ENCODE measurements at regions not wholly inside any gene's neighbourhood (a gene's known extent, or its start where the extent isn't known, plus 50 kb on each side); places are given as distances from the start of the nearest gene placed in this dataset.
"Not testable (repeated sequence)": the region's sequence is repeated elsewhere in the genome, so short reads cannot be mapped to it uniquely, and the experiment has no call there.

DNA sequence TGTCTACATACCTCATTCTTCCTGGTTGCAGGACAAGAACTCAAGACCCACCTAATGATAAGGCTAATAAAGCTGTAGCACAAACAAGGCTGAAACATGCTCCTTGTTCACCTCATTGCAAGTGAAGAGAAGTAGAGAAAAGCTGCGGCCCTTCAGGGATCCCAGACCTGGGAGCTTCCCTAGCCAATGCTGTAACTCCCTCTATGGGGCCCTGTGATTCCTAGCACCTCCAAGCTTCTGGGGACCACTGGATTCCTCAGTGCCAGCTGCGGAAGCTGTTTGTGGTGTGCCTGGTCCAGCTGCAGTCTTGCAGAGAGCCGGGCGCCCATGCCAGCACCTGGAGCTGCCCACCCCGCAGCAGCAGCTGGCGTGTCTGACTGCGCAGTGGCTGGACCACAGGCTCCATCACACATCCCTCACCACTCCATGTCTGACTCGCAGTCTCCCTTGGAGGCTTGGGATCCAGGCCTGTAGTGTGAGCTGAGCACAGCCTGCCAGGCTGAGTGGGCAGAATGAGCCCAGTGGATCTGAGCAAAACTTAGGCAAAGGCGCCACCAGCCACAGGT lies 737.2 kb upstream of the GJE1 start:
- DNase-seq (no peak), ATAC-seq (no peak)
- Mint-ChIP-seq H3K4me1 (peaks cover 2% of the 10 kb centered on the region), H3K27me3 (peaks cover 15% of the 10 kb centered on the region), H3K4me3 (no peak overlapping the region), H3K27ac (no peak overlapping the region), H3K36me3 (ENCODE audit: low read depth) (no peaks in the 10 kb centered on the region)
- H3K9me3 ChIP-seq (ENCODE audit: control insufficient read depth, low read length, poor library complexity, severe bottlenecking) = no peaks in the 10 kb centered on the region

DNA sequence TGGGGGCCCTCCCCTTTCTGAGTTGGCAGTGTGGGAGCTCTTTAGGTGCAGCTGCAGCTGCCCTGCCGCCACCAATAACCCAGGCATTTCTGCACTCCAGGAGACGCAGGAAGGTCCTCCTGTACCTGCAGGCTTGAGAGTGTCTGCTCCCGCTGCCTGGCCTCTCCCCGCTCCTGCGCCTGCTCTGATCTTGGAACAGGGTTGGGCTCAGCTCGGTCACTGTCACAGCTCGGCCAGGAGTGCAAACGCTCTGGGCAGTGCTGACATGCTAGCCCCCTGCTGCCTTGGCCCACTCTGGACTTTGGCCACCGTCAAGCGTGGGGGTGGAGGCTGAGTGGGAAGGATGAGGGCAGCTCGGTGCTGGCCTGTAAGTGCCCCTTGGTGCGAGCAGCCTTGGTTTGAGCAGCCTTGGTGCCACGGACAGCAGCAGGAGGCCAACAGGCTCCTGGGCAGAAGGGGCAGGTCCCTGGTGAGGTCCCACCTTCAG lies 738.1 kb upstream of the GJE1 start:
- Mint-ChIP-seq H3K4me3 (no peak overlapping the region), H3K36me3 (ENCODE audit: low read depth) (no peaks in the 10 kb centered on the region), H3K27me3 (peaks cover 15% of the 10 kb centered on the region), H3K27ac (no peak overlapping the region), H3K4me1 (peaks cover 2% of the 10 kb centered on the region)
- DNase-seq (no peak), ATAC-seq (no peak)
- no peaks in the 10 kb centered on the region for H3K9me3 ChIP-seq (ENCODE audit: control insufficient read depth, low read length, poor library complexity, severe bottlenecking)

DNA sequence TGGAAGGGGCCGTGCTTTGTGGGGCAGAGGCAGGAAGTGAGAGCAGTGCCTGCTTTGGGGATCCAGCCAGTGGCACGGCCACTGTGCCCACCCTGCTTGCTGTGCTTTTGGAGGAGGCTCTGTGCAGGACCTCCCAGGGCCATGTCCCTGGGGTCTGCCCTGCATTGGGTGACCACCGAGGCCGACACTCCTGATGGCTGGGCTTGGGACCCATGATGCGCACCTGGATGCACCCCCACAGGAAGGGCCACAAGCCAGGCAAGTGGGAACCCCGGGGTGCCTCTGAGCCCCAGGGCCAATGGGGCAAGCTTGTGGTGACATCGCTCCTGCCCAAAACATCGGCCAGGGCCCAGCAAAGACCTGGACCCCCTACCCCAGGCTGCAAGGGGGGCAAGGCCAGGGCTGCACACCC lies 738.6 kb upstream of the GJE1 start:
- Mint-ChIP-seq H3K4me1 (peaks cover 2% of the 10 kb centered on the region), H3K4me3 (no peak overlapping the region), H3K27me3 (peaks cover 13% of the 10 kb centered on the region), H3K36me3 (ENCODE audit: low read depth) (no peaks in the 10 kb centered on the region), H3K27ac (no peak overlapping the region)
- ATAC-seq (no peak), DNase-seq (no peak)
- no peaks in the 10 kb centered on the region for H3K9me3 ChIP-seq (ENCODE audit: control insufficient read depth, low read length, poor library complexity, severe bottlenecking)

DNA sequence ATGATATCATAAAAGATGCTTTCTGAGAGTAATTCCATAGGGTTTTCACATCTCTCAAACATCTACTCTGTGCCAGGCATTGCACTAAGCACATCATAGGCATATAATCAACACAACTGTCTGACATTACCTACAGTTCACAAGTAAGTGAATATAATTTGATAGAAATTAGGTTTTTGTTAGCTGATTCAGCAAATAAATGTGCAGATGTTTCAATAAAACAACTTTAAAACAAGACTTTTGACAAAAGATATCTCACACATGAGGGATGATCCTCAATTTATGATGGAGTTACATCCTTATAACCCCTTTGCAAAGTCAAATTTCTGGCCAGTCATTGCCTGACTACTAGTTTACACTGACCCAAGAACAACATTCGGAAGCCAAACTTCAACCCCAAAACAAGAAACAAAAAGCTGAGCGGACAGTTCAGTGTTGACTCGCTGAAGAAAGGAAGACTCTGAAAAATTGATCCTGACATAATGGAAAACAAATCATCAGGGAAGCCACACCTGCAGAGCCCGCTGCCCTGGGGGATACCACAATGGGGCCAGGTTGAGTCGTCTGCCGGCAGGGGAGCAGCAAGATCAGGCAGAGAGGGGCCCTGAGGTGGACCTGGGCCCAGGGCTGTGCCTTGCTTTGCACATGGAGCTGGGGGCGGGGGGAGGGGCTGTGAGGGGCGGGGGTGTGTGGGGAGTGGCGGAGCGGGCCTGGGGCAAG lies 739.2 kb upstream of the GJE1 start:
- Mint-ChIP-seq H3K36me3 (ENCODE audit: low read depth) (no peaks in the 10 kb centered on the region), H3K4me1 (peaks cover 2% of the 10 kb centered on the region), H3K27me3 (peaks cover 10% of the 10 kb centered on the region), H3K27ac (no peak overlapping the region), H3K4me3 (no peak overlapping the region)
- DNase-seq (no peak), ATAC-seq (no peak)
- no peaks in the 10 kb centered on the region for H3K9me3 ChIP-seq (ENCODE audit: control insufficient read depth, low read length, poor library complexity, severe bottlenecking)

DNA sequence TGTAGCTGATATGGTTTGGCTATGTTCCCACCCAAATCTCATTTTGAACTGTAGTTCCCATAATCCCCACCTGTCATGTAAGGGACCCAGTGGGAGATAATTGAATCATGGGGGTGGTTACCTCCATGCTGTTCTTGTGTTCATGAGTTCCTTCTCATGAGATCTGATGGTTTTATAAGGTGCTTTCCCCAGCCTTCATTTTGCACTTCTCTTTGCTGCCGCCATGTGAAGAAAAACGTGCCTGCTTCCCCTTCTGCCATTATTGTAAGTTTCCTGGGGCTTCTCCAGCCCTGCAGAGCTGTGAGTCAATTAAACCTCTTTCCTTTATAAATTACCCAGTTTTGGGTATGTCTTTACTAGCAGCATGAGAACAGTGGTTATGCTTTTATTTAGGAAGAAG lies 741.6 kb upstream of the GJE1 start:
- not testable (repeated sequence) for H3K4me3 Mint-ChIP-seq; H3K9me3 ChIP-seq (ENCODE audit: control insufficient read depth, low read length, poor library complexity, severe bottlenecking); H3K36me3 Mint-ChIP-seq (ENCODE audit: low read depth); H3K4me1 Mint-ChIP-seq; DNase-seq; H3K27me3 Mint-ChIP-seq; ATAC-seq; H3K27ac Mint-ChIP-seq

DNA sequence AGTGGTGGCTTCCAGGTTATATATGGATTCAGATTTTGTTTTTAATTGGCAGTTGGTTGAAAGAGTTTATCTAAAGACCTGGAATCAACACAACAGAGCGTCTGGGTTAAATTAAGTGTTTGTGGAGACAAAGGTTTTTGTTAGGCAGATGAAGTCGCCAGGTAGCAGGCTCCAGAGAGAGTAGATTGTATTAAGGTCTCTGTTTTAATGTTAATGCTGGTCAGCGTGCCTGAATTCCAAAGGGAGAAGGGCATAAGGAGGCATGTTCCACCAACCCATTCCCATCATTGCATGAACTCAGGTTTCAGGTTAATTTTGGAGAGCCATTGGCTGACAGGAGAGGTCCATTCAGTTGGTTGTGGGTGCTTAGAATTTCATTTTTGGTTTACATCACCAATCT lies 744.1 kb upstream of the GJE1 start:
- no peaks in the 10 kb centered on the region for H3K9me3 ChIP-seq (ENCODE audit: control insufficient read depth, low read length, poor library complexity, severe bottlenecking)
- no peak overlapping the region for H3K4me3 Mint-ChIP-seq
- H3K27me3 Mint-ChIP-seq = no peaks in the 10 kb centered on the region

DNA sequence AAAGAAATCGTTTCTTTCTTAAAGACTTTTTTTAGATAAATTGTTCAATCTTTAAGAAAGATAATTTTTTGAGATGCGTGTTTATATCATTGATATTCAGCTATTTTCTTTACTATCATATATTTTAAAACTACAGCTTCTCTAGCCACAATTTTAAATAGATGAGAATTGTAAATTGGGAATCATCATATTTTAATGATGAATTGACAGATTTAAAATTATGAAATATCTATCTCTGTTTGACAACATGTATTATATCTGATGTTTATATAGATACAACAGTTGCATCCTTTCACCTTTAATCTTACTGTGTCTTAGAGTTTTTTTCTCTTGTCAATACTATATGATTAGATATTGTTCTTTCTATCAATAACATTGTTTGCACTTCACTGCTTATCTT lies 762.3 kb upstream of the GJE1 start:
- Mint-ChIP-seq H3K27me3 (no peaks in the 10 kb centered on the region), H3K4me3 (no peak overlapping the region), H3K4me1 (no peaks in the 10 kb centered on the region), H3K36me3 (ENCODE audit: low read depth) (peaks cover 4% of the 10 kb centered on the region), H3K27ac (no peak overlapping the region)
- ATAC-seq = no peak
- no peak for DNase-seq
- H3K9me3 ChIP-seq (ENCODE audit: control insufficient read depth, low read length, poor library complexity, severe bottlenecking) = no peaks in the 10 kb centered on the region

More for the DNA sequence above, 744.1 kb upstream of the GJE1 start:
- Mint-ChIP-seq H3K27ac (no peak overlapping the region), H3K4me1 (peaks cover 2% of the 10 kb centered on the region), H3K36me3 (ENCODE audit: low read depth) (no peaks in the 10 kb centered on the region)
- ATAC-seq (no peak), DNase-seq (no peak)

DNA sequence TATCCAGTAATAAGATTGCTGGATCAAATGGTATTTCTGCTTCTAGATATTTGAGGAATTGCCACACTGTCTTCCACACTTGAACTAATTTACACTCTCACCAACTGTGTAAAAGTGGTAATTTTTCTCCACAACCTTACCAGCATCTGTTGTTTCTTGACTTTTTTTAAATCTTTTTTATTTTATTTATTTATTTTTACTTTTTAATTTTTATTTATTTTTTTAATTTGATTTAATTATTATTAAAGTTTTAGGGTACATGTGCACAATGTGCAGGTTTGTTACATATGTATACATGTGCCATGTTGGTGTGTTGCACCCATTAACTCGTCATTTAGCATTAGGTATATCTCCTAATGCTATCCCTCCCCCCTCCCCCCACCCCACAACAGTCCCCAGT lies 765.9 kb upstream of the GJE1 start:
- not testable (repeated sequence) for DNase-seq; ATAC-seq; H3K27me3 Mint-ChIP-seq; H3K36me3 Mint-ChIP-seq (ENCODE audit: low read depth); H3K27ac Mint-ChIP-seq; H3K9me3 ChIP-seq (ENCODE audit: control insufficient read depth, low read length, poor library complexity, severe bottlenecking); H3K4me1 Mint-ChIP-seq; H3K4me3 Mint-ChIP-seq

DNA sequence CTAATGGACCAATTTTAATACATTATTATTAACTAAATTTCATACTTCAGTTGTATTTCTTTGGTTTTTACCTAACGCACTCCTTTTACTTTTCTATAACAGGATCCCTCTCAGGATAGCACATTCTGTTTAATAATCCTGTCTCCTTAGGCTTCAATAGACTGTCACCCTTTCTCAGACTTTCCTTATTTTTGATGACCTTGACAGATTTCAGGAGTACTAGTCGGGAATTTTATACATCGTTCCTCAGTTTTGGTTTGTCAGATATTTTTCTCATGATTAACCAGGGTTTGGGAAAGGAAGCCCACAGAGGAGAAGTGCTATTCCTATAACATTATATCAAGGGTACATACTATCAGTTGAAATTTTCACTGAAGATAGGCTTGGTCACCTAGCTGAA lies 768.0 kb upstream of the GJE1 start:
- no peak overlapping the region for H3K4me3 Mint-ChIP-seq
- H3K27me3 Mint-ChIP-seq = no peaks in the 10 kb centered on the region
- ATAC-seq (no peak), DNase-seq (no peak)
- peaks cover 8% of the 10 kb centered on the region for H3K4me1 Mint-ChIP-seq
- no peaks in the 10 kb centered on the region for H3K9me3 ChIP-seq (ENCODE audit: control insufficient read depth, low read length, poor library complexity, severe bottlenecking)
- no peaks in the 10 kb centered on the region for H3K36me3 Mint-ChIP-seq (ENCODE audit: low read depth)
- H3K27ac Mint-ChIP-seq = no peak overlapping the region

DNA sequence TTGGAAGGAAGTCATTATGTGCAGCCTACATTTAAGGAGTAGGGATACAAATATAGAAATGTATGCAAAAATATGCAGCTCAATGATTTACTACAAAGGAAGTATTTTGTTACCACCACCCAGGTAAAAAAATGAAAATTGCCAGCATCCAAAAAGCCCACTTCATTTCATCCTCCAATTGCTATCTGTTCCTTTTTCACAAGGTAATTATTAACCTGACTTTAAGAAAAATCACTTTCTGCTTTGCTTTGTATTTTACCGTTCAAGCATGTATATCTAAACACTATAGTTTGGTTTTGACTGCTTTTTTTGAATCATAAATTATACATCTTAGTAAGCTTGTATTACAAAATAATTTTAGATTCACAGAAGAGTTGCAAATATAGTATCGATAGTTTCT lies 768.5 kb upstream of the GJE1 start:
- H3K36me3 Mint-ChIP-seq (ENCODE audit: low read depth) = no peaks in the 10 kb centered on the region
- no peaks in the 10 kb centered on the region for H3K9me3 ChIP-seq (ENCODE audit: control insufficient read depth, low read length, poor library complexity, severe bottlenecking)
- no peak overlapping the region for H3K4me3 Mint-ChIP-seq
- peaks cover 8% of the 10 kb centered on the region for H3K4me1 Mint-ChIP-seq
- ATAC-seq = no peak
- H3K27ac Mint-ChIP-seq = no peak overlapping the region
- DNase-seq = no peak
- H3K27me3 Mint-ChIP-seq = no peaks in the 10 kb centered on the region

DNA sequence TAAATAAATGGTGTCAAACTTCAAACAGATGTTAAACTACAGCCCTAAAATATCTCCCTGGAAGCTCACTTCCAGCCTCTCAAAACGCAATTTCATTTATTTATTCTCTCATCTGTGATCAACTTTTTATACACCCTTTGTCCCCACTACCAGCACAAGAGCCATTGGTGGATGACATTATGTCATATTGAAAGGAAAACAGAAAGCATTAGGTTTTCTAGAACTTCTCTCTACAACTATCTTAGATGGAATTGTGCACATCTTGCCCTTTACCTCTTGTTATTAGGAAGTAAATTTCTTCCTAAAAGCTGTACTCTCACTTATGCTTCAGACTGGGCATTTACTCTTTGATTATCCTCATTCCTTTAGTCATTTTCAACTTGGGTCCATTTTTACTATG lies 771.2 kb upstream of the GJE1 start:
- Mint-ChIP-seq H3K27ac (no peak overlapping the region), H3K4me1 (peaks cover 11% of the 10 kb centered on the region), H3K36me3 (ENCODE audit: low read depth) (no peaks in the 10 kb centered on the region), H3K27me3 (no peaks in the 10 kb centered on the region), H3K4me3 (no peak overlapping the region)
- no peaks in the 10 kb centered on the region for H3K9me3 ChIP-seq (ENCODE audit: control insufficient read depth, low read length, poor library complexity, severe bottlenecking)
- DNase-seq = no peak
- ATAC-seq = no peak

DNA sequence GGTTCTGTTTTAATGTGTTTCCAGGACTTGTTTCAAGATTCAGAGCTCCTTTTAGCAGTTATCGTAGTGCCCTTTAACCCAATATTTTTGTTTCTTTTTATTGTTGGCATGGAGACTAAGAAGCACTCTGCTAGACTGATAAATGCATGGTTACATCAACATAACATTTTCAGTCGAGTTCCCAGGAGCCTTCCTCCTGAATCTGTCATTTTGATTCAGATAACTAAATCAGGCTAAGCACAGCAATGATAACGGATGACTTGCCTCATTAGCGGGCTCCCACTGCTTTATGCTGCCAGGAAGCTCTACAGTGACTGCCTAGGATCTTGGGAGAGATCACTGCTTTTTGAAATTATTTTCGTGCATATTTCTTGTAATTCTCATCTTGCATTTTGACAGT lies 772.8 kb upstream of the GJE1 start:
- H3K4me3 Mint-ChIP-seq = no peak overlapping the region

DNA sequence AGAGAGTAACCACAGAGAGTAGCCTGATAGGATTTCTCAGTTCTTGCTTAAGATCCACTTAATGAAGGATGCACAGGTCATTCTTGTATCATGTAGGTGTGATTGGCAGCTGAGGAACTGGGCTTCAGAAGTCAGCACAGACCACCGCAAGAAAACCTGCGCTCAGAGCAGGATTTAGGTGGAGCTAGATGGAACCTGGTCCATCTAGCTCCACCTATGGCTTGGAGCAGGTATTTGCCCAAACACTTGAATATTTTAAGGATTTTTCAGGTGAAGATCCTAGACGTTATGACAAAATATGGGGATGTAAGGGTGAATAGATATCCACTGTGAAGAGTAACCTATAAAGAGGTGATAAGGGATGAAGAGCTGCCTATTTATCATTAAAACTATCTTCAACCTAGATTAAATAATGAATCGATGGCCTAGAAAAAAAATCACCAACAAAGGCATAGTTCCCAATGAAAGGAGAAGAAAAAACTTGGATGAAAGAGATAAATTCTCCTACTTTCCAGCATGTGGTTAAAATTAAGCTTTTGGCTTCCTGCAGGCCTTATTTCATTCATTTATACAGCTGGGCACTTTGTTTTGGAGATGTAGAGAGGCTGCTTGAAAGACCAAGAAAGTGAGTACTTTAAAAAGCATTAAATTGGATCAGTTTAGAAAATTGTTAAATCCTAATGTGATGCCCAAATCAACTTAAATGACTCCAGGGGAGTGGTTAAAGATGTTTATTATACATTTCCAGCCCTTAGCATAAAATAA lies 778.4 kb upstream of the GJE1 start:
- no peaks in the 10 kb centered on the region for H3K9me3 ChIP-seq (ENCODE audit: control insufficient read depth, low read length, poor library complexity, severe bottlenecking)
- no peaks in the 10 kb centered on the region for H3K27me3 Mint-ChIP-seq
- peaks cover 5% of the 10 kb centered on the region for H3K4me1 Mint-ChIP-seq
- ATAC-seq (no peak), DNase-seq (no peak)
- H3K36me3 Mint-ChIP-seq (ENCODE audit: low read depth) = no peaks in the 10 kb centered on the region
- no peak overlapping the region for H3K27ac Mint-ChIP-seq
- H3K4me3 Mint-ChIP-seq = no peak overlapping the region

More for the DNA sequence above, 772.8 kb upstream of the GJE1 start:
- ATAC-seq (no peak), DNase-seq (no peak)
- no peaks in the 10 kb centered on the region for H3K9me3 ChIP-seq (ENCODE audit: control insufficient read depth, low read length, poor library complexity, severe bottlenecking)
- Mint-ChIP-seq H3K27ac (no peak overlapping the region), H3K4me1 (peaks cover 11% of the 10 kb centered on the region), H3K36me3 (ENCODE audit: low read depth) (no peaks in the 10 kb centered on the region), H3K27me3 (no peaks in the 10 kb centered on the region)

All from T-helper 17 cell (primary cell).